ENCODE measurements at regions not wholly inside any gene's neighbourhood (a gene's known extent, or its start where the extent isn't known, plus 50 kb on each side); places are given as distances from the start of the nearest gene placed in this dataset.

DNA sequence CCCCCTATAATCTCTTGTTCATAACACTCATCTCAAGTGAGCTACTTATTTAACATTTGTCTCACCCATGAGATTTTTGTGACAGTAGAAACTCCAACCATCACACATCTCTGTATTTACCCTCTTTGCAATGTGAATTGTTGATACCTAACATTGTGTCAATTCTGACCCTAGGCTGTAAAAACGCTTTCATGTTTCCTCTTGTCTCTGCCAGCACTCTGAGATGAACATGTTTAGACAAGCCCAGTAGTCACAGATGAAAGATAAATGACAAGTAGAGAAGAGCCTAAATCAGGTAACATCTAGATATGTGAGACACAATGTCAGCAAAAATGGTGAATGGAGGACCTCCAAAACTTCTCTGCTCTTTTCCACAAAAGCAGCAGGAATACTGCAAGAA is 1254.5 kb upstream of the GOT2 start:
- no peaks in the 10 kb centered on the region for H3K27me3 ChIP-seq (ENCODE audit: control insufficient read depth, insufficient read depth, low read length)
- FAIRE-seq (no peak), DNase-seq (ENCODE audit: low read depth) (peak; percentile 32)
- no peak overlapping the region for H3K4me3 ChIP-seq (ENCODE audit: low read depth, low read length)
- no peaks in the 10 kb centered on the region for H3K36me3 ChIP-seq (ENCODE audit: control insufficient read depth, insufficient read depth, low read length)
- TF ChIP-seq, protein P1, sequence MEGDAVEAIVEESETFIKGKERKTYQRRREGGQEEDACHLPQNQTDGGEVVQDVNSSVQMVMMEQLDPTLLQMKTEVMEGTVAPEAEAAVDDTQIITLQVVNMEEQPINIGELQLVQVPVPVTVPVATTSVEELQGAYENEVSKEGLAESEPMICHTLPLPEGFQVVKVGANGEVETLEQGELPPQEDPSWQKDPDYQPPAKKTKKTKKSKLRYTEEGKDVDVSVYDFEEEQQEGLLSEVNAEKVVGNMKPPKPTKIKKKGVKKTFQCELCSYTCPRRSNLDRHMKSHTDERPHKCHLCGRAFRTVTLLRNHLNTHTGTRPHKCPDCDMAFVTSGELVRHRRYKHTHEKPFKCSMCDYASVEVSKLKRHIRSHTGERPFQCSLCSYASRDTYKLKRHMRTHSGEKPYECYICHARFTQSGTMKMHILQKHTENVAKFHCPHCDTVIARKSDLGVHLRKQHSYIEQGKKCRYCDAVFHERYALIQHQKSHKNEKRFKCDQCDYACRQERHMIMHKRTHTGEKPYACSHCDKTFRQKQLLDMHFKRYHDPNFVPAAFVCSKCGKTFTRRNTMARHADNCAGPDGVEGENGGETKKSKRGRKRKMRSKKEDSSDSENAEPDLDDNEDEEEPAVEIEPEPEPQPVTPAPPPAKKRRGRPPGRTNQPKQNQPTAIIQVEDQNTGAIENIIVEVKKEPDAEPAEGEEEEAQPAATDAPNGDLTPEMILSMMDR (IDR thresholded peaks at IDR 0.05; ENCODE audit: insufficient read depth, low read length, severe bottlenecking) = no peak

DNA sequence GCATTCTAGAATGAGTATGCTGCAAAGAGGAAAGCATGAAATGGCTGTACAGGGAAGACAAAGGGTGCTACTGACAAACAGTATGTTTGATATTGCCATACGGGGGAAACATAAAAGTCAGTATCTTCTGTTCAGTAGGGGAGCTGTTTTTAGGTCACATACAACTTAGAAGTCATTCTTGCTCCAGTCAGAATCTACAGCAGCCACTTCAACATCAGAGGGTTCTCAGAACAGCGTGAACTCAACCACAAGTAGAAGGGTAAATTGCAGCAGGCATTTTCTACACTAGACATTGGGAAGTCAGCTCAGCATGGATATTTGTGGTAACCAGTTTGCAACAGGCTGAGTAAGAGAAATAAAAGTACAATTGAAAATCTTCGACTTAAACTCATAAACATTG is 1241.8 kb upstream of the GOT2 start:
- H3K27me3 ChIP-seq (ENCODE audit: control insufficient read depth, insufficient read depth, low read length) = no peaks in the 10 kb centered on the region
- FAIRE-seq (no peak), DNase-seq (ENCODE audit: low read depth) (no peak)
- no peak overlapping the region for H3K4me3 ChIP-seq (ENCODE audit: low read depth, low read length)
- no peaks in the 10 kb centered on the region for H3K36me3 ChIP-seq (ENCODE audit: control insufficient read depth, insufficient read depth, low read length)
- TF ChIP-seq, protein P1 (IDR thresholded peaks at IDR 0.05; ENCODE audit: insufficient read depth, low read length, severe bottlenecking) = no peak

DNA sequence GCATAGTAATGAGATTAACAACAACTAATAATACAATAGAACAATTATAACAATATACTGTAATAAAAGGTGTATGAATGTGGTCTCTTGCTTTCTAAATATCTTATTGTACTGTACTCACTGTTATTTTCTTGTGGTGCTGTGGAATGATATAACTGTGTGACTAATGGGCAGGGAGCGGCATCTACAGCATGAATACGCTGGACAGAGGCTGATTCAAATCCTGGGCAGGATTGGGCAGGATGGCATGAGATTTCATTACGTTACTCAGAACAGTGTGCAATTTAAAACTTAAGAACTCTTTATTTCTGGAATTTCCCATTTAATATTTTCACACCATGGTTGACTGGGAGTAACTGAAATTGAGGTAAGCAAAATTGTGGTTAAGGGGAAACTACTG is 1239.8 kb upstream of the GOT2 start:
- TF ChIP-seq, protein P1 (IDR thresholded peaks at IDR 0.05; ENCODE audit: insufficient read depth, low read length, severe bottlenecking) = no peak
- FAIRE-seq (no peak), DNase-seq (ENCODE audit: low read depth) (peak; percentile 16)
- no peaks in the 10 kb centered on the region for H3K27me3 ChIP-seq (ENCODE audit: control insufficient read depth, insufficient read depth, low read length)
- H3K4me3 ChIP-seq (ENCODE audit: low read depth, low read length) = no peak overlapping the region
- H3K36me3 ChIP-seq (ENCODE audit: control insufficient read depth, insufficient read depth, low read length) = no peaks in the 10 kb centered on the region

DNA sequence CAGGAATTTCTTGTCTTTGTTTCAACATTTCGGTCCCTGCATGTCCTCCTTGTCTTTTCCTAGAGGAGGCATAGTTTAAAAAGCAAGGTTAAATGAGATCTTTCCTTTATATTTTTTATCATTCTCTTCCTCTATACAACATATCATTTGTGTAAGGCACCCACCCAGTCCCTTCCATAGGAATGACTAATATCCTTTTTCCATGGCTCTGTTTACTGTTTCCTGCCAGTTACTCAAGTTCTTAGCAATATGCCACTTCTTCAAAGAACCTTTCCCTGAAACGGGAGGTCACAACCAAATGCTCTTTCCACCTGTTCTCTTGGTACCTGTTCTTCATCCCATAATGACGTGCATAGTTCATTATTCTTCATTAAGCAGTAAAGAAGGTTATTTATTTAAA is 1237.1 kb upstream of the GOT2 start:
- FAIRE-seq = no peak
- no peak for DNase-seq (ENCODE audit: low read depth)
- H3K36me3 ChIP-seq (ENCODE audit: control insufficient read depth, insufficient read depth, low read length) = no peaks in the 10 kb centered on the region
- no peak overlapping the region for H3K4me3 ChIP-seq (ENCODE audit: low read depth, low read length)
- H3K27me3 ChIP-seq (ENCODE audit: control insufficient read depth, insufficient read depth, low read length) = no peaks in the 10 kb centered on the region
- TF ChIP-seq, protein P1 (IDR thresholded peaks at IDR 0.05; ENCODE audit: insufficient read depth, low read length, severe bottlenecking) = no peak

DNA sequence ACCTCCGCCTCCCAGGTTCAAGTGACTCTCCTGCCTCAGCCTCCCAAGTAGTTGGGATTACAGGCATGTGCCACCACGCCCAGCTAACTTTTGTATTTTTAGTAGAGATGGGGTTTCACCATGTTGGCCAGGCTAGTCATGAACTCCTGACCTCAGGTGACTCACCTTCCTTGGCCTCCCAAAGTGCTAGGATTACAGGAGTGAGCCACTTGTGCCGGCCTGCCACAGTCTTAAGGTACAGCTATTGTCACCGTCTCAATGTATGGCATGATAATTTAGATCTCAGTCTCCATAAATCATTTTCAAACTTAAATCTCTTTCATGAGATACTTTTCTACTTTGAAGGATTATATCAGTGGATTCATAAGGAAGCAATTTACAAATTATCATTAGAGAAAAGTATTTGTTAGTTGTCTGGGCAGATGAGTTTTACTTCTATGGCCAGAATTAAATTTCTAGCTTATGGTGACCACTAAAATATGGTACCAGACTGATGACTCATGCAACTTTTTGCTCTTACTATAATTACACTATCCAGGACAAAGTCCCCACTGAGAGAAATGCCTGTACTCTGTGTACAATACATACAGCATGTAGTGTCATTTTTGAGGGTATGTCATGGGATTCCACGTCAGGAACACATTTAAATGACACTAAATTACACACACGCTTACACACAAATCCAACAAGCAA is 1230.3 kb upstream of the GOT2 start:
- Histone ChIP-seq H3K4me3 (ENCODE audit: low read depth, low read length) (no peak overlapping the region), H3K27me3 (ENCODE audit: control insufficient read depth, insufficient read depth, low read length) (no peaks in the 10 kb centered on the region), H3K36me3 (ENCODE audit: control insufficient read depth, insufficient read depth, low read length) (no peaks in the 10 kb centered on the region)
- TF ChIP-seq, protein P1 (IDR thresholded peaks at IDR 0.05; ENCODE audit: insufficient read depth, low read length, severe bottlenecking) = no peak
- FAIRE-seq = no peak
- no peak for DNase-seq (ENCODE audit: low read depth)

DNA sequence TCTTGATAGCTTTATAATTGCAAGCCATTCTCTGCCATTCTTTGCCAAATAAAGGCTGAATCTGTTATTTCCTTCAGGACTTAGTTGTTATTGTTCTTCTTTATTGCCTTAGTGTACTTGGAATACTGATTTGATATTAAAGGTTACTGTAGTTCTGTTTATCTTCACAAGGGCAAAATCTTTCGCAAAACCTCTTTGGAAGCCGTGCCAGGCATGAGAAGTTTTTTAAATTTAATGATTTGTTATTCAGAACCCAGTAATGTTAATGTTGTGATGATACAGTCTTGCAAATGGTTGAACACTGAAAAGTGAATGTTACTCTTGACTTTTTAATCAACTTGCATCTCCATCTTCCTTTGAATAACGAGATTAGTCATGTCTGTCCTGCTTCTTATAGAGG is 1225.2 kb upstream of the GOT2 start:
- no peaks in the 10 kb centered on the region for H3K36me3 ChIP-seq (ENCODE audit: control insufficient read depth, insufficient read depth, low read length)
- TF ChIP-seq, protein P1 (IDR thresholded peaks at IDR 0.05; ENCODE audit: insufficient read depth, low read length, severe bottlenecking) = no peak
- FAIRE-seq = no peak
- DNase-seq (ENCODE audit: low read depth) = no peak
- H3K27me3 ChIP-seq (ENCODE audit: control insufficient read depth, insufficient read depth, low read length) = no peaks in the 10 kb centered on the region
- H3K4me3 ChIP-seq (ENCODE audit: low read depth, low read length) = no peak overlapping the region

Data from bronchial epithelial cell (primary cell).